ENCODE measurements at regions not wholly inside any gene's neighbourhood (a gene's known extent, or its start where the extent isn't known, plus 50 kb on each side); places are given as distances from the start of the nearest gene placed in this dataset.

DNA sequence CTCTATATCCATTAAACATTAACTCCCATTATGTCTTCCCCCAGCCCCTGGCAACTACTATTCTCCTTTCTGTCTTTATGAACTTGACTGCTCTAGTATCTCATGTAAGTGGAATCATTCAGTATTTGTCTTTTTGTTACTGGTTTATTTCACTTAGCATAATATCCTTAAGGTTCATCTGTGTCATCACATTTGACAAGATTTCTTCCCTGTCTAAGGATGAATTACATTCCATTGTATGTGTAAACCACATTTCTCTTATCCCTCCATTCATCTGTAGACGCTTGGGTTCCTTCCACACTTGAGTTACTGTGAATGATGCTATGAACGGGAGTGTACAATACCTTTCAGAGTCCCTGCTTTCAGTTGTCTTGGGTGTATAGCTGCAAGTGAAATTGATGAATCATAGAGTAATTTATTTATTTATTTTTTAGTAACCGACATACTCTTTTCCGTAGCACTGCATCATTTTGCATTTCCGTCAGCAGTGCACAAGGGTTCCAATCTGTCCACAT, 399.7 kb upstream of the RBFOX1 start:
- FAIRE-seq (no peak), DNase-seq (no peak)
- no peak overlapping the region for H3K9ac ChIP-seq (ENCODE audit: low read length in 3 of 3)
- H3K9me3 ChIP-seq (ENCODE audit: control insufficient read depth in 2 of 3, insufficient read depth in 1 of 3, low read length in 3 of 3), result no peaks in the 10 kb centered on the region
- no peaks in the 10 kb centered on the region for H3K27me3 ChIP-seq (ENCODE audit: control insufficient read depth, insufficient read depth, low read length)
- intact Hi-C loops (cut with DNase I), result no loop called here
- no peak overlapping the region for H3K27ac ChIP-seq (ENCODE audit: low read depth in 2 of 2, low read length in 2 of 2)
- no peaks in the 10 kb centered on the region for H3K4me1 ChIP-seq (ENCODE audit: control insufficient read depth in 2 of 3, insufficient read depth in 2 of 3, low read depth in 1 of 3, low read length in 3 of 3)
- no peaks in the 10 kb centered on the region for H3K36me3 ChIP-seq (ENCODE audit: control insufficient read depth in 2 of 3, insufficient read depth in 3 of 3, low read length in 3 of 3)
- TF ChIP-seq, protein P1, sequence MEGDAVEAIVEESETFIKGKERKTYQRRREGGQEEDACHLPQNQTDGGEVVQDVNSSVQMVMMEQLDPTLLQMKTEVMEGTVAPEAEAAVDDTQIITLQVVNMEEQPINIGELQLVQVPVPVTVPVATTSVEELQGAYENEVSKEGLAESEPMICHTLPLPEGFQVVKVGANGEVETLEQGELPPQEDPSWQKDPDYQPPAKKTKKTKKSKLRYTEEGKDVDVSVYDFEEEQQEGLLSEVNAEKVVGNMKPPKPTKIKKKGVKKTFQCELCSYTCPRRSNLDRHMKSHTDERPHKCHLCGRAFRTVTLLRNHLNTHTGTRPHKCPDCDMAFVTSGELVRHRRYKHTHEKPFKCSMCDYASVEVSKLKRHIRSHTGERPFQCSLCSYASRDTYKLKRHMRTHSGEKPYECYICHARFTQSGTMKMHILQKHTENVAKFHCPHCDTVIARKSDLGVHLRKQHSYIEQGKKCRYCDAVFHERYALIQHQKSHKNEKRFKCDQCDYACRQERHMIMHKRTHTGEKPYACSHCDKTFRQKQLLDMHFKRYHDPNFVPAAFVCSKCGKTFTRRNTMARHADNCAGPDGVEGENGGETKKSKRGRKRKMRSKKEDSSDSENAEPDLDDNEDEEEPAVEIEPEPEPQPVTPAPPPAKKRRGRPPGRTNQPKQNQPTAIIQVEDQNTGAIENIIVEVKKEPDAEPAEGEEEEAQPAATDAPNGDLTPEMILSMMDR (IDR thresholded peaks at IDR 0.05; ENCODE audit: borderline replicate concordance, extremely low read depth, insufficient read depth), result no peak
- H3K4me3 ChIP-seq (ENCODE audit: low read length in 3 of 3), result no peak overlapping the region

DNA sequence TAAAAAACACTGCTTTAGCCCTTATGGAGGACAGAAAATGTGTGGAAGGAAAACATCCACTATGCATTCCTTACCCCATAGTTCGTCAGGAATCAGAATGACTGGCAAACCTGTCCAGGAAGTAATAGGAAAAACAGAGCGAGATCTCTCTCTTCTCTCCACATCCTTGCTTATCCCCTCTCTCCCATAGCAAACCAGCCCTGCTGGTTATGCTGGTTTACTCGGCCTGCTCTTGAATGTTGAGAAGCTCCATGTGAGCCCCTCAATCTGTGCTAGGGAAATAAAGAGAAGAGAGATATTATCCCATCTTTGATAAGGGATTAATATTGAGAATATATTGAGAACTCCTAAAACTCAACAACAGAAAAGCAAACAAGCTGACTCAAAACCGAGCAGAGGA, 402.8 kb upstream of the RBFOX1 start:
- no peaks in the 10 kb centered on the region for H3K36me3 ChIP-seq (ENCODE audit: control insufficient read depth in 2 of 3, insufficient read depth in 3 of 3, low read length in 3 of 3)
- DNase-seq (no peak), FAIRE-seq (no peak)
- H3K4me3 ChIP-seq (ENCODE audit: low read length in 3 of 3), result no peak overlapping the region
- no peaks in the 10 kb centered on the region for H3K27me3 ChIP-seq (ENCODE audit: control insufficient read depth, insufficient read depth, low read length)
- H3K4me1 ChIP-seq (ENCODE audit: control insufficient read depth in 2 of 3, insufficient read depth in 2 of 3, low read depth in 1 of 3, low read length in 3 of 3), result no peaks in the 10 kb centered on the region
- H3K9ac ChIP-seq (ENCODE audit: low read length in 3 of 3), result no peak overlapping the region
- no peak overlapping the region for H3K27ac ChIP-seq (ENCODE audit: low read depth in 2 of 2, low read length in 2 of 2)
- TF ChIP-seq, protein P1 (IDR thresholded peaks at IDR 0.05; ENCODE audit: borderline replicate concordance, extremely low read depth, insufficient read depth), result no peak
- H3K9me3 ChIP-seq (ENCODE audit: control insufficient read depth in 2 of 3, insufficient read depth in 1 of 3, low read length in 3 of 3), result no peaks in the 10 kb centered on the region
- intact Hi-C loops (cut with DNase I), result no loop called here

DNA sequence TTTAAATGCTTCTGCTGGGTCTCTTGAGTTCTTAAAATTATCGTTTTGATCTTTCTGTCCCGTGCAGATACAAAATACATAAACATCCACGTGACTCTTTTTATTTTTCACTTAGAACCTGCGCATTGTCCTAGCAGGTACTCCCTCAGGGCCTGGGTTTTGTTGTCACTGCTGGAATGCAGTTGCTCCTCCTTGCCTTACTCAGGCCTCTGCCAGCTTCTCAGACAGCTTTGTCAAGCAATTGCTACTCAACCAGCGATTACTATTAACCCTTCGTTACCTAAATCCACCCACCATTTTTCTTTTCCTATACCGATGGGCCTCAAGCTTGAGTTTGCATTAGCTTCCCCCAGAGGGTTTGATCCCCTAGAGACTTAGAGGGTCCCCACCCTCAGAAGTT, 405.9 kb upstream of the RBFOX1 start:
- Histone ChIP-seq H3K27ac (ENCODE audit: low read depth in 2 of 2, low read length in 2 of 2) (no peak overlapping the region), H3K36me3 (ENCODE audit: control insufficient read depth in 2 of 3, insufficient read depth in 3 of 3, low read length in 3 of 3) (no peaks in the 10 kb centered on the region), H3K4me1 (ENCODE audit: control insufficient read depth in 2 of 3, insufficient read depth in 2 of 3, low read depth in 1 of 3, low read length in 3 of 3) (no peaks in the 10 kb centered on the region), H3K9ac (ENCODE audit: low read length in 3 of 3) (no peak overlapping the region), H3K27me3 (ENCODE audit: control insufficient read depth, insufficient read depth, low read length) (no peaks in the 10 kb centered on the region), H3K4me3 (ENCODE audit: low read length in 3 of 3) (no peak overlapping the region), H3K9me3 (ENCODE audit: control insufficient read depth in 2 of 3, insufficient read depth in 1 of 3, low read length in 3 of 3) (no peaks in the 10 kb centered on the region)
- FAIRE-seq (no peak), DNase-seq (no peak)
- intact Hi-C loops (cut with DNase I), result no loop called here
- TF ChIP-seq, protein P1 (IDR thresholded peaks at IDR 0.05; ENCODE audit: borderline replicate concordance, extremely low read depth, insufficient read depth), result no peak

DNA sequence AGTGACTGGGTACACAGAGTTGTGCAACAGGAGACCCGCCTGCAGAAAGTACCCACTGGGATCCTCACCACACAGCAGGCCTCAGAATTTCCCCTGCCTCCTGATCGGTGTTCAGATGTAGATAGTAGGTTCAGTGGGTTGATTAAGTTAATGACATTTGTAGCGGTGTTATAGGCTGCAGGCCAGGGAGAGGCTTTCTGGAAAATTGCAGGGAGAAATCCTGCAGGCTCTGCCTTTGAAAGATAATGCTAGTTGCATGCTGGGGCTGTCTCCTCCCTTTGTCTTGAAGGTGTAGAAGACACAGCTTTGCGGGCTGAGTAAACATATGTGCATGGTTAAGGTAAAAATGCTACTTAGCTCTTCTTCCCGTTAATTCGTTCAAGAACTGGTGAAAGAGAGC, 406.3 kb upstream of the RBFOX1 start:
- Histone ChIP-seq H3K4me3 (ENCODE audit: low read length in 3 of 3) (no peak overlapping the region), H3K27ac (ENCODE audit: low read depth in 2 of 2, low read length in 2 of 2) (no peak overlapping the region), H3K4me1 (ENCODE audit: control insufficient read depth in 2 of 3, insufficient read depth in 2 of 3, low read depth in 1 of 3, low read length in 3 of 3) (no peaks in the 10 kb centered on the region), H3K9me3 (ENCODE audit: control insufficient read depth in 2 of 3, insufficient read depth in 1 of 3, low read length in 3 of 3) (peaks cover 0 to under 1% (median 0%) of the 10 kb centered on the region in 3 donors), H3K27me3 (ENCODE audit: control insufficient read depth, insufficient read depth, low read length) (no peaks in the 10 kb centered on the region), H3K36me3 (ENCODE audit: control insufficient read depth in 2 of 3, insufficient read depth in 3 of 3, low read length in 3 of 3) (no peaks in the 10 kb centered on the region), H3K9ac (ENCODE audit: low read length in 3 of 3) (no peak overlapping the region)
- intact Hi-C loops (cut with DNase I), result no loop called here
- DNase-seq, result no peak
- FAIRE-seq, result no peak
- TF ChIP-seq, protein P1 (IDR thresholded peaks at IDR 0.05; ENCODE audit: borderline replicate concordance, extremely low read depth, insufficient read depth), result no peak
